Stimulated activated CD8-positive, alpha-beta memory T cell treated with anti-CD3 and anti-CD28 coated beads, Interleukin-4, amount 100 ng/mL, for 48 hours (primary cell): ENCODE measurements at regions not wholly inside any gene's neighbourhood (a gene's known extent, or its start where the extent isn't known, plus 50 kb on each side); places are given as distances from the start of the nearest gene placed in this dataset.
"Not testable (repeated sequence)": the region's sequence is repeated elsewhere in the genome, so short reads cannot be mapped to it uniquely, and the experiment has no call there.

Experiments
- DNase-seq: peaks from one replicate; pipeline ENCODE4 v3.0.0-alpha.2; 2020

DNA sequence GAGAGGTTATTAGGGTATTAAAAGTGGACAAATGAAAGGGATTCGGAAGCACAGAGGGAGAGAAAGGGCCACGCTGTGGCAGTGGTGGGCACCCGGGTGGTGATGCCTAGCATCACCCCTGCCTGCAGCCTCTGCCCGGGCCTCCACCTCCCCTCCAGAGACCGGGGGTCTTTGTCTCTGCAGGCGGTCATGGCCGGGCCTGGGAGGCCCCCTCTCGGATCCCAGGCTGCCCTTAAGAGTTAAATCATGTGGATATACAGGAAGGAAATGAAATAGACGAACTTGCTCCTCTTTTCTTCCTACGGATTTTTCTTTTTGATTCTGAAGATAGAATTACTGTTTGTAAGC, 319.6 kb downstream of the ZNF536 start:
- no peak for DNase-seq

DNA sequence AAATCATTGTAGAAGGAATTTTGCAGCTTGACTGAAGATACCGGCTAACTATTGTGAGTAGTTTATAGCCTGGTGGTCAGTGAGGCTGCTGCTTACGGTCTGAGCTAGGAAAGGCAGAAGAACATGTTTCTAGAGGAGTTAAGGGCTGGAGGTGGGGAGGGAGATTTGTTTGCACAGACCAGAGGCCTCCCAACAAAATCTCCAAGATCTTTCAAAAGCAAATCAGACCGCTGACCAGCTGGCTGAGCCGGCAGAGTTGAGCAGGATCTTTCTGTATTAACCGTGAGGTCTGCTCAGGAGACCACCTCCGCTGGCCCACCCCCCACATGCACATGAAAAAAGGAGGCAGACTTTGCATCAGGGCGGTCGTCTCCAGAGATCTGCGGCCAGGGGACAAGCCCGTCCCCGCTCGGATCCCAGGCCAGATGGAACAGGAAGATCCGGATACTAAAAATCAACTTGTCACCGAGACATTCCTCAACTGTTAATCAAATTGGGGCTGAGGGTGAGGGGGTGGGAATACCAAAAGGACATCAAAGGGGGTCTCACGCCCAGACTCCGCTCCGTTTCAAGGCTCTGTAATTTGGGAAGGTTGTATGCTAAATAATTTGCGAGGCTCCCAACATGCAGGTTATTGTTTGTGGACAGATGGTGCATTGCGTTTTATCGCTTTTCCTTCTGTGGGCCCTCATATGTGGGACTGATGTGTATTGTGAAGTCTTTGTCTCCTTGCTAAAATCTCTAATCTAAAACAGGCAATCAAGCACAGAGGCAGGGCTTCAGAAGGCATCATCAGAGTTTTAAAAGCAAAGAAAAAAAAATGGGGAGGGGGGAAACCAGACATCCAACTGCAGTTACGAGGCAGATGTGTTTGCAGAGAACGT, 319.0 kb downstream of the ZNF536 start:
- no peak for DNase-seq

DNA sequence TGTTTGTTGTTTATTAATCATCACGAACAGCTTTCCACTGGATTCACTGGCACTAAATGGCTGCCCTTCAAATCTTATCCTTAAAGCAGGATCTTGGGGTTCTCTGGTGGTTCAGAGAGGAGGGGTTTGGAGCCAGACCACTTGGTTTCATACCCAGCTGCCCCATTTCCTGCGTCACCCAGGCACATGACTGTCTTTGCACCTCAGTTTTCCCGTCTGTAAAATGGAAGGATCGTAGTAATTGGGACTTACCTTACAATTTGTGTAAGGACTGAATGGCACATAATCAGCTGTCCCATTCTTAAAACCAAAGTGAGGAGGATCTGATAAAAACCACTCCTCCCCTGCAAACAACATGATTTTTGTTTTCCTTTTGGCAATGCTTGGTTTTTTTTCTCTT, 318.3 kb downstream of the ZNF536 start:
- DNase-seq, result no peak

DNA sequence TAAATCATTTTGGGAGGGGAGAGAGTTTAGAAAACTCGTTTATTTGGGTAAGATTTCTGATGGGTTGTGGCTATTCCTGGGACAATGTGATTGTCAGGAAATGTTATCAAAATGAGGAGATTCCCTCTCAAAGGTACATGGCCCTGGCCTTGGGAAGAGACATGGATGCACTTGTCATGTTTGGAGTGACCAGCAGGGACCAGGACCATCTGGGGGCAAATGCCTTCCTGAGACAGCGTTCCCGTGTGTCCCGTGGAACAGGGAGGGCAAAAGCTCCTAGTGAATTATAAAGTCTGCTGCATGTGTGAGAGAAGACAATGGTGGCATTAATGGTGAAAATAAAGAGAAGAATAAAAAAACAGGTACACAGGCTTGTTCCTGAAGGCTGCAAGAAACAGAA, 317.3 kb downstream of the ZNF536 start:
- DNase-seq, result no peak

DNA sequence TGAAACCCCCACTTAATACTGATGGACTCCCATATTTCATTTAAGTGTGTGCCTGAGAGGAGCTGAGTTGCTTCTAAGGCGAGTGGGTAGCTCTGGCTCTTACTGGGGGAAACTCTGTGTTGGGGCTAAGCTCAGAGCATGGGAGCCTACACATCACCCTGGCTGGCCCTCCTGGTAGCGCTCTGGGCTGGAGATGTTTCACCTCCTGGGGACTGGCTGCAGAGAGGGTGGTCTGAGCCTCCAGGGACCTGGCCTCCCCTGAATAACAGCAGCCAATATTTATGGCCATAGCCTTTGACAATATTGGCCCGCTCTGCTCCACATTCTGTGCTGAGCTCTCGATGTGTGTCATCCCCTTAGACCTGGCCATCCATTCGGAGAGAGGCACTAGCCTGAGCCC, 316.5 kb downstream of the ZNF536 start:
- no peak for DNase-seq

DNA sequence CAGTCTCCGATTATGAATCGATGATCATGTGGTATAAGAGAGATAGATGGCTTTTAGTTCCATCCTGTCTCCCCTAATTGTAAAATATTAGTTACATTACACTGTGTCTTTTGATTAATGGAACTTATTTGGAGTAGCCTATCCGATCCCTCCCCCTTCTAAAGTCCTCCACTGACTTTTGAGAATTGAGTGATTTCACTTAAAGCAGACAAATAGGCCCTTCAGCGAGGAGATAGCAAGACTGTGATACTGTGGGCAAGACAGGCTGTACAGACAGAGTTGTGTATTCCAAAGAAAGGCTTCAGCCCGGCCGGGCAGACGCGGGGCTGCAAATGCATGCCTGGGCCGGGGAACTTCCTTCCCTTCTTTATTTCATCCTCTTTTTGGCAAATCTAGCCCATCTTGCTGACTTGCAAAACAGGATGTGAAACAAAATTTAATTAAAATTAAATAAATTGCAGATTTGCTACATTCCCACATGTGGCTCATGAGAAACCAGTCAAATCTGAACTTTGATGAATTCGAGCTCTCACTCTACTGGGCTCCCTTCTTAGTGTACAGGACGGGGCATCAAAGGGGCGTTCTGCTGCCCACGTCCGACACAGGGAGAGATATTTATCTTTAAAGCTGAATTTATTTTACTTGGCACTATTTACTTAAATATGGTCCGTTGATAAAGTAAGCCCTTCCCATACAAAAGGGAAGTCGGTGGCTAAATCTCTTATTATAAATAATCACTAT, 314.8 kb downstream of the ZNF536 start:
- DNase-seq, result no peak

DNA sequence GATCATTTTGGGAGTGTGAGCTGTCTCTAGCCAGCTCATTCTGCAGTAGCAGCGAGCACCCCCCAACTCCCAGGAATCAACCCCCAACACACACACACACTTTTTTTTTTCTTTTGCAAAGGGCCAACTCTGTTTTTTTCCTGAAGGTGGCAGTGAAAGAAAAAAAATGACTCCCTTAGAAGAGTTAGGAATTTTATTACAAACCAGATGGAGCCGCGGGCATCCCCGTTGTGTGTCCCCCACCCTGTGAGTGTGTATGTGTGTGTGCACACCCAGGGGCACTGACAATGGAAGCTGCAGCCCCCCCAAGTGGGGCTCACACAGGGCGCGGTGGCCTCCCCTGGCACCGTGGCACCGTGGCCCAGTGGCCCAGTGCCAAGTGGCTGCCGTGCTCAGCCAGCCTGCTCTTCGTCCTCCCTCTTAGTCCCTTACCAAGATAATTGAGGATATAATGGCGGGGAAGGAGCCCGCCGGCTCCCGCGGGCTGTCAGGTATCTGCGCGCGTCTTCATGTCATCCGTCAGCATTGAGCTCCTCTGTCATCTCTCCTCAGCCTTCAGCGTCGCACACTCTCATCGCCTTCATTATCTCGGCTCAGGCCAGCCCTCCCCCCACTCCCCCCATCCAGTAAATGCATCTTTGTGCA, 314.1 kb downstream of the ZNF536 start:
- no peak for DNase-seq

DNA sequence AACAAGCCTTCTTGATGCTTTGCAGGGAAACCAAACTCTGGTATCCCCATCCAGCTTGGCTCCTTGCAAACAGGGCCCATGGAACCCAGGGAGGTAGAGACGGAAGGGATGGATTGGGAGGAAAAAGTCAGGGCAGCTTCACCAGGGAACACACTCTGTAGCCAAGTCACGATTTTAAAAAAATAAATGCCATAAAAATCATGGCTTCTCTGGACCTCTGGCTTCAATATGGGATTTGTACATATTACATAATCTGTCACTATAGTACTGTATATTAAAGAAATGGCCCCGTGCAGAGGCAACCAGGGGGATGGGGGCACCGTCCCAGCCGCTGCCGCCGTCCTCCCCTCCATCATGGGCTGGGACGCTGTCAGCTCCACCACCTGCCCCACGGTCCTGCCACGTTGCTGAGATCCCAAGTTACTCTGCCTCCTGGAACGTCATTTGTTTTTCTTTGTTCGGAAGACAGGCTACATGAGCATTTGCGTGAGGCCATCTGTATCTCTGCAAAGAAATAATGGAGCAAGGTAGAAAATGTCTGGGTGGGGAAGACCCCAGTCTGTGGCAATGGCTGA, 313.3 kb downstream of the ZNF536 start:
- no peak for DNase-seq

DNA sequence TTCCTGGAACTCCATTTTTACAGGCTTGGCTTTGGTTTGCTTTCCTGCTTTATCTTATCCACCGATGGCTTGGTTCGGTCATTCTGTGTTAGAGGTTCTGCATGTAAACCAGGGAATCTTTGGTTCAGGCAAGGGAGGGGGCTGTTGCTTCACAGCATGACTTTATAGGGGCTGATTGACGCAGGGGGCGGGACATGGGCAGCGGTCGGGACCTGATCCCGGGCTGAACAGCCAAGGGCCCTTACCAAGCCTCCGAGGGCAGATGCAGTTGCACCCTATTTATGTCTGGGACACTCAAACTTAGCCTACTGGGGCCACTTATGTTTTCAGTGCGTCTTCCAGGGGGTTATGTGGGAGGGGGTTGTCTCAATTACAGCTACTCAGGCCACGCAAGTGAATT, 312.4 kb downstream of the ZNF536 start:
- no peak for DNase-seq

DNA sequence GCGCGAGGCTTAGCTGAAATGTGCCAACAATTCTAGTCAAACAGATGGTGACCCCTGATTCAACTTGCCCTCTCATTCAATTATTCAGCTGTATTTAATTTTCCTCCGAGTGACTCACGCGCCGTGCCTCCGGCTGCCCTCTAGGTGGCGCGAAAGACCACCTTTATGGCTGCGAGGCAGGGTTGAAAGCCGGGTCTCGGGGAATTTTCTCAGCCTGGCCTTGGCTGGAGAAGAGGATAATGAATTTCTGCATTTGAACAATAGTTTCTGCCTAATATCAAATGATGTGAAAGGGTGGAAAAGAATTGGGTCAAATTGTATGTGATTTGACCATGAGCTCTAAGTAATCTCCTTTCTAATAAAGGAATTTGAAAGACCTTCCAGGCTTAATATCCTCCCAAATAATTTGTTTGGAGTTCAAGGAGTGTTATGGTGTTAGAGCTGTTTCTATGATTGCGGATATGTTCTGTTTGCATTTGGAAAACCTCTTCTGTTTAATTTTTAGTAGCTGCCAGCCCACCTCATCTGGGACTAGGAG, 310.9 kb downstream of the ZNF536 start:
- peak; percentile 77 for DNase-seq

DNA sequence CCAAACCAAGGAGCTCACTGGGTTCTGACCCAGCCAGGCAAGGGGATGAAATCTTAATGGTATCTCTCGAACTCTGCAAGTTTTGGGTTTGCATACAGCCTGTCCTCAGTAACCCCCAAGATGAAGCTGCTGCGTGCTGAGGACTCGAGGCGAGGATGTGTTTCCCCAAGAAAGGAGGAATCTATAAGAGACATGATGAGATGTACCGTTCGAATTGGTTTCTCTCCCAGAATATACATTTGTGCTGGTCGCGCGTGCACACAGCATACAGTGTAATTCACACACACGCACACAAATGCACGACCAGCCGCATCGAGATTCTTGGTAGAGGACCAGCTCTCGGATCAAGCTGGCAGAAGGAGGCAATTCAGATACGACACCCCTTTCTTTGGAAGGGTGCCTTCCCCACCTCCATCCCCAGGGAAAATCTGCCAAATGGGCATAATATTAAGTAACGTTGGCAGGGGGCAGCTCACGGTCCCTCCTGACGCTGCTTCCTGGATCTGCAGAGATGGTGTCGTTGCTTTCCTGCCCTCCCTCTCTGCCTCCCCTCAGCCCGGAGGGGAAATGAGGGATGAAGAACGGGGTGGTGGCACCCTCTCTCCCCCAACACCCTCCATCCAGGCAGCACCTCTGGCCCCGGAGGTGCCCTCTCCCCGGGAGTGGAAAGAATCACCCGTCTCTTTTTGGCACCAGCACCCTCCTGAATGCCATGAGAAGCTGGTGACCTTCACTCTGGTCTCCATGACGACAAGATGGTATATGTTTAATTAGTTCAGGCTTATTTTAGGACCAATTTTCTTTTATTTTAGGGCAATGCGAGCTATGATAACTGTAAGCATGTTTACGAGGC, 310.2 kb downstream of the ZNF536 start:
- no peak for DNase-seq

DNA sequence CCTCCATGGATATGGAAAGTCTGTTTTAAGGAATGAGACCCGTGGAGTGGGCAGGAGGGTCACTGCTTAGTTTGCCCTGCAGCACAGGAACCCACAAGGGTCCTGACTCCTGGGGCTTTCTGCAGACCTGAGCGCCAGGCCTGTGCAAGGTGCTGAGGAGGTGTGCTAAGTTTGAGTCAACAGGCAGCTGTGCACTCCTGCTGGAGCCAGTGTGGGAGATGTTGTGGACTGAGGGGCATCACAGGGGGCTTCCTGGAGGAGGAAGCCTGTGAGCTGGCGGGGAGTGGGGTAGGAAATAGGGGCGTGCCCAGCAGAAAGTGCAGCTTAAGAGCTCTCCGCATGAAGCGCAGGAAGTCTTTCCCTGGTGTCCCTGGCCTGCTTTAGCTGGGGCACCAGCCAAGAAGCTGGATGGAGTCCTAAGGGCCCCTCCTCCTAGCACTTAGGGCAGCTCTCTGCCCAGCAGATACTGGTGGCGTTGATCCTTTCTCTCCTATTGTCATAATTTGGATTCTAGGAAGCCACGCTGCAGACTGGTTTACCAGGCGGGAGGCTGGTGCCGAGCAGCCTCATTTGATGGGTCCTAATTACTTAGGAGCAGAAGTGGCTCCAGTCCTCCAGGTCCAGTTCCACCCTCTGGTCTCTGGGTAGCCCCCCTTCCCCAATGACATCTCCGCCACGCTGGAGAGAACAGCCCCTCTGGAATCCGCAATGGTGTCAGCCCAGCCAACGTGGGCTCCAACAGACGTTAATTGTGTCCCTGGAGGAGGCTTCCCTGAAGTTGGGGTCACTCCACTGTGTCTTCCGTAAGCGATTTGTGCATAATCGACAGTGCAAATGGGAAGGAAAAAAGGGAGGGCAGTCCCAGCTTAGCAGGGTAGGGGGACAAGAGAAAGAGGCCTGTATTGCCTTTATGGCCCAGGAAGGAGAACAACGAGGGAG, 309.2 kb downstream of the ZNF536 start:
- DNase-seq, result no peak

DNA sequence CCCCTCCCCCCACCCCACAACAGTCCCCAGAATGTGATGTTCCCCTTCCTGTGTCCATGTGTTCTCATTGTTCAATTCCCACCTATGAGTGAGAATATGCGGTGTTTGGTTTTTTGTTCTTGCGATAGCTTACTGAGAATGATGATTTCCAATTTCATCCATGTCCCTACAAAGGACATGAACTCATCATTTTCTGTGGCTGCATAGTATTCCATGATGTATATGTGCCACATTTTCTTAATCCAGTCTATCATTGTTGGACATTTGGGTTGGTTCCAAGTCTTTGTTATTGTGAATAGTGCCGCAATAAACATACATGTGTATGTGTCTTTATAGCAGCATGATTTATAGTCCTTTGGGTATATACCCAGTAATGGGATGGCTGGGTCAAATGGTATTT, 308.2 kb downstream of the ZNF536 start:
- DNase-seq, result not testable (repeated sequence)

DNA sequence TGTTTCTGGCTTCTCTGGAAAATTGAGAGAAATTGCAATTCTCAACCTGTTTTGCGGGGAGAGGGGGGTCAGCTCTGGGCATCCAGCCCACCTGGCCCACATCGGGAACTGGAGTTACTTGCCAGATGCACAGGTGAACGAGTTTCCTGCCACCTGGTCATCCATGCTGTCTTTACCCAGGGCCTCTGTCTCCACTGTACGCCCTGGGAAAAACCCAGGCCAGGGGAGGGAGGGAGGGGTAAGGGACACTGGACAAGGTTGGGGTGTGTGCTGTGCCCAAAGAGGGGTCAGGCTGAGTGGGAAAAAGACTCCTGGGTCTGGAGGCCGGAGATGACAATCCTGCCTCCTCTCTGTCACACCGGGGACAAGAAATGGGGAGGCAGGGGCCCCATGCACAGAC, 307.6 kb downstream of the ZNF536 start:
- DNase-seq, result no peak

DNA sequence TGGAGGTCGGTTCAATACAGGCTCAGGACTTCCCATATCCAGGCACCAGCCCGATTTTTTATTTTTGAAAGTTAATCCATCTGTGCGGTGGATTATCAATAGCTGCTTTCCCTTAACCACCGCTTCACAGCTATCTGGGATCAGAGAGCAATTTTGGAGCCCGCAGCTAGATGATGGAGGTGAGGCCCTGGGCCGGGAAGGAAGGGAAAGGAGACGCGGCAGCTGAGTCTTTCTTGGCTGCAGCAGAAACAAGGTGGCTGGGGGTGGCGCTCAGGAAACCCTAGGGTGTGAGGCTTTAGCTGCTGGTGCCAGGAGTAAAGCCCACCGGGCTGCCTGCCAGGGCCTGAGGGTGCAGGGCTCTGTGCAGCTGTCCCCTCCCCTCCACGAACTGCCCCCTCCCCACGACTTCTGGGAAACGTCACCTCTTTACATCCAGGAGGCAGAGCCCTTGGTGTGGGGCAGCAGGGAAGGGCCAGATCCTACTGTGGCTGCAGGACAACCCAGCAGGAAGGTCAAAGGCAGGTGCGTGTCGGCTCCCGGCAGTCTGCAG, 307.0 kb downstream of the ZNF536 start:
- no peak for DNase-seq

DNA sequence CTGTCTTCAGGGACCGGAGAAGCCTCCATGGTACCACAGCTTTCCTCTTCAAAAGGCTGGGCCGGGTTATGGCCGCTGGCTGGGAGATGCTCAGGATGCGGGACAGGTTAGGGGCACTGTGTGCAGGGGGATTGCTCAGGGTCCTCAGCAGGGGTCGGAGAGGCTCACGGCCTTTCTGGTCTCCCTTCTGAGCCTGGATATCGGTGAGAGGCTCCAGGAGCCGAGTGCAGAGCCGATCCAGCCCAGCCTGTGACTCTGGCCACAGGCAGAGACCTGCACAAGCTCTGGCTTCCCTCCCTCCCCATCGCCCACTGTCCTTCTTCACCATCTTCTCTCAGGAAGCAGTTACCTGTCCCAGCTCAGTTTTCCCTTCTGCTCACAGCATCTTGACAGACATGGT, 306.0 kb downstream of the ZNF536 start:
- DNase-seq, result no peak

DNA sequence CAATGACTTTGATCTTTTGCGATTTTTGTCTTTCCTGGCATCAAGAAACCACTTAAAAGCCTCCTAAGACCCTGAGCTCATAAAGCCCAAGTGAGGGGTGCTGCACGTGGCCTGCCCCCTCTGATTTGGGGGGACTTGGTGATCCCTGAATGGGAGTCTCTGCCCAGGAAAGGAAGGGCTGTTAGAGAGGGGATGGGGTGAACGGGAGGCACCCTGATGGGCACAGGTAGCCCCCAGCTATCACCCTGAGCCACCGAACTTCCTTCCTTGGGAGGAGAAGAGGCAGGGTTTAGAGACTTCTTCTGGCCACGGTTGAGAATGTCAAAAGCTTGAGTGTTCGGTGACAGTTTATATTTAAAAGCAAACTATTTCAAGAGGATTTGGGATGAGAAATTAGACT, 305.5 kb downstream of the ZNF536 start:
- DNase-seq, result no peak

DNA sequence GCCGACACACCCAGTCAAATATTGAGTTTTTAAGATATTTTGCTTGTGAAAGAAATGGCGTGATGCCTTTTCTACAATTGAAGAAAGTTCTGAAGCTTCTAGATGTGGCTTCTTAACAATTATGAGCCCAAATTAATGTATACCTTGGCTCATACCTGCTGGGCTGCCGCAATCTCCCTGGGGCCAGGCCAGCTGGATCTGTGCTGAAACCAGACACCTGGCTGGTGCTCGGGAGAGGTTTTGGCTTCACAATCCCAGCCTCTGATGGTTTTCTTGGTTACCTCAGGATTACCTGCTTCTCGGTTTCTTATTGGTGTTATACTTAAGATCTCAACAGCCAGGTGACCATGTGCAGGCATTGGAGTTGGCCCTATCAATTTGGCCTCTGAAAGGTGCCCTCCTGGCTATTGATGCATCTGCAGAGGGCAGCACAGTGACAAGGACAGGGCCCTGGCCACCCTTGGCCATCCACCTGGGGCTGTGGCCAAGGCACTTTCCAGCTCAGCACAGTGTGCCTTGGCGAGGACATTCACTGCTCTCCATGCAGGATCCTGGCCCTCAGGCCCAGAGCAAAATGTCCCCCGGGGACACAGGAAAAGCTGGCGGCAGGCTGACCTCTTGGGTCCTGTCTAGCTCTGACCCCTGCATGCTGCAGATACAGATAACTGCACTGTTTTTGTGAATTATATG, 305.0 kb downstream of the ZNF536 start:
- no peak for DNase-seq

DNA sequence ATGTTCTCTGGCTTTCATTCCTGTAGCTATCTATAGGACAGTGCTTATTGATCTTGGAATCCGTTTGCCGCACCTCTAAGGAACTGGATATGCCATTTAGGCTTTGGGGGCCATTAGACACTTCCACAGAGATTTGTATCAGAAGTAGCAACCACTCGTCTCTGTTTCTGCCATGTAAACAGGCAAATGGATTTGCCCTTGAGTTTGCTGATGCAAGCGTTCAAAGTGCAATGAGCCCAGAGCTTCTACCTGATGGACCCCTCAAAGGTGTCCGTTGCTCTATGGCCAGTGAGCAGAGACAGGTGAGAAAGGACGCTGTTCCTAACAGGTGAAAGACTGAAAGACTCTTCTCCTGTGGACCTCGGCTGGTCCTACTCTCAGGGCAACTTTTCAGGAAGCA, 302.9 kb downstream of the ZNF536 start:
- DNase-seq, result no peak

DNA sequence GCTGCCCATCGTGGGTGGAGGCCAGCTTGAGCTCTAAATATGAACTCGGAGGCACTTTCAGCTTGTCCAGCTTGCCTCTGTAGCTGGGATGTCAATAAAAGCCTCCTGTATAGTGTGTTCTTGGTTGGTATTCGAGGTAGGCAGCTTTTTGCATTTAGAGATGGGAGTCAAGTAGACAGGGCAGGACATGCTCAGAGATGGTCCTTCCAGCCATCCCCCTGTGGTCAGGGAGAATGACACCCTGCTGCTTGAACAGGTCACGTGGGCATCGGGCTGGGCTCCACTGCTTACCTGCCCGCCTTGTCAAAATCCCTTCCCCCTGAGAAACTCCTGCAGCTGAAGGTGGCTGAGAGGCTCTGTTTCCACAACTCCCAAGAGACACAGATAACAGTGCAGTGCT, 302.5 kb downstream of the ZNF536 start:
- no peak for DNase-seq
